SK-N-SH treated with all-trans-retinoic acid at 6 μM for 48 hours (cell line): ENCODE measurements at regions not wholly inside any gene's neighbourhood (a gene's known extent, or its start where the extent isn't known, plus 50 kb on each side); places are given as distances from the start of the nearest gene placed in this dataset.

Experiments
- ATAC-seq: fragments of 200-7000 bp; cut with Tn5 transposase; 3 replicates; pipeline ENCODE4 v1.9.1; 2020; ENCODE audit warnings: mild to moderate bottlenecking, moderate library complexity
- ARNTL ChIP-seq: fragments of 450-650 bp; formaldehyde crosslinking; IDR thresholded peaks from 2 replicates; pipeline ENCODE4 v1.5.0; 2020; ENCODE audit warnings: low read depth, mild to moderate bottlenecking, moderate library complexity, borderline replicate concordance
- BACH2 ChIP-seq: fragments of 250-450 bp; sonication (Bioruptor Pico); IDR thresholded peaks from 2 replicates; pipeline ENCODE4 v1.9.0; 2021; ENCODE audit warnings: mild to moderate bottlenecking, borderline replicate concordance
- CSDC2 ChIP-seq: fragments of 250-450 bp; sonication (Bioruptor Pico); IDR thresholded peaks from 2 replicates; pipeline ENCODE4 v1.5.0; 2020; ENCODE audit warnings: mild to moderate bottlenecking, moderate library complexity
- ESRRG ChIP-seq: fragments of 250-450 bp; sonication (Bioruptor Pico); IDR thresholded peaks from 2 replicates; pipeline ENCODE4 v1.6.1; 2021; ENCODE audit warnings: mild to moderate bottlenecking
- GLIS3 ChIP-seq: fragments of 250-450 bp; sonication (Bioruptor Pico); IDR thresholded peaks from 2 replicates; pipeline ENCODE4 v1.5.0; 2020; ENCODE audit warnings: mild to moderate bottlenecking, moderate library complexity
- ISL1 ChIP-seq: fragments of 250-450 bp; sonication (Bioruptor Pico); IDR thresholded peaks from 2 replicates; pipeline ENCODE4 v2.1.2; 2022; ENCODE audit warnings: mild to moderate bottlenecking, moderate library complexity
- OSR1 ChIP-seq: fragments of 250-450 bp; sonication (Bioruptor Pico); IDR thresholded peaks from 2 replicates; pipeline ENCODE4 v1.8.0; 2022; ENCODE audit warnings: moderate library complexity, mild to moderate bottlenecking, inconsistent platforms
- RARB ChIP-seq: fragments of 250-450 bp; sonication (Bioruptor Pico); IDR thresholded peaks from 2 replicates; pipeline ENCODE4 v1.8.0; 2021; ENCODE audit warnings: mild to moderate bottlenecking, moderate library complexity
- SNAI2 ChIP-seq: fragments of 250-450 bp; sonication (Bioruptor Pico); IDR thresholded peaks from 2 replicates; pipeline ENCODE4 v1.5.0; 2020; ENCODE audit warnings: mild to moderate bottlenecking, moderate library complexity
- TCF4 ChIP-seq: fragments of 250-450 bp; sonication (Bioruptor Pico); IDR thresholded peaks from 2 replicates; pipeline ENCODE4 v1.8.0; 2021; ENCODE audit warnings: mild to moderate bottlenecking, moderate library complexity, borderline replicate concordance
- TOX ChIP-seq: fragments of 250-450 bp; sonication (Bioruptor Pico); IDR thresholded peaks from 2 replicates; pipeline ENCODE4 v1.8.0; 2021; ENCODE audit warnings: mild to moderate bottlenecking, moderate library complexity, borderline replicate concordance
- ZC3H10 ChIP-seq: fragments of 250-450 bp; sonication (Bioruptor Pico); IDR thresholded peaks from 2 replicates; pipeline ENCODE4 v1.5.1; 2021; ENCODE audit warnings: mild to moderate bottlenecking, moderate library complexity
- ZFP3 ChIP-seq: fragments of 250-450 bp; sonication (Bioruptor Pico); IDR thresholded peaks from 2 replicates; pipeline ENCODE4 v1.5.0; 2020; ENCODE audit warnings: mild to moderate bottlenecking, moderate library complexity
- ZFP30 ChIP-seq: fragments of 450-650 bp; formaldehyde crosslinking; IDR thresholded peaks from 2 replicates; pipeline ENCODE4 v1.5.0; 2022; ENCODE audit warnings: mild to moderate bottlenecking, moderate library complexity
- ZNF70 ChIP-seq: fragments of 450-650 bp; formaldehyde crosslinking; IDR thresholded peaks from 2 replicates; pipeline ENCODE4 v1.5.0; 2020; ENCODE audit warnings: mild to moderate bottlenecking, moderate library complexity
- ZNF8 ChIP-seq: fragments of 450-650 bp; formaldehyde crosslinking; IDR thresholded peaks from 2 replicates; pipeline ENCODE4 v1.5.0; 2020; ENCODE audit warnings: mild to moderate bottlenecking, moderate library complexity
- TF ChIP-seq, protein P1 (sequence below): fragments of 250-450 bp; sonication (Bioruptor Pico); IDR thresholded peaks from 2 replicates; pipeline ENCODE4 v1.8.0; 2021; ENCODE audit warnings: low read depth, mild to moderate bottlenecking, moderate library complexity, borderline replicate concordance
- TF ChIP-seq, protein P2 (sequence below): fragments of 250-450 bp; sonication (Bioruptor Pico); IDR thresholded peaks from 2 replicates; pipeline ENCODE4 v1.5.1; 2021; ENCODE audit warnings: mild to moderate bottlenecking, moderate library complexity
- TF ChIP-seq, protein P3 (sequence below): fragments of 250-450 bp; sonication (Bioruptor Pico); IDR thresholded peaks from 2 replicates; pipeline ENCODE4 v1.5.1; 2020; ENCODE audit warnings: low read depth, mild to moderate bottlenecking, moderate library complexity
- TF ChIP-seq, protein P4 (sequence below): fragments of 250-450 bp; sonication (Bioruptor Pico); IDR thresholded peaks from 2 replicates; pipeline ENCODE4 v1.5.0; 2020; ENCODE audit warnings: mild to moderate bottlenecking, moderate library complexity

DNA sequence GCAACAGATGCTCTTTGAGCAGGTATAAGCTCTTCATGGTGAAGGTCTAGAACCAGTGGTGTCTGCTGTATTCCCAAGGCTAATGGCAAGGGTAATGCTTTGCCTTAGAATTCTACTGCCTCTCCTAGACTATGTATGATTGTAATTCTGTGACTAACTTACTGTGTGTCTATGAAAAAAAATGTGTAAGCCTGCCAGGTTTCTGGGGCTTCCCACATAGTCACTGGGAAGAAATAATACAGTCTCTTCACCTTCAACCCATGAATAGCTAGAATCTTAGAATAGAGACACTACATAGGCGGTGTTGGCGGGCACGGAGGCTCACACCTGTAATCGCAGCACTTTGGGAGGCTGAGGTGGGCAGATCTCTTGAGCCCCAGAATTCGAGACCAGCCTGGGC is 84.1 kb downstream of the C11orf91 start:
- ATAC-seq: no peak
- TF ChIP-seq ISL1 (no peak), CSDC2 (CRISPR knock-in tag) (no peak), ZNF8 (no peak), TOX (CRISPR knock-in tag) (no peak), ZNF70 (CRISPR knock-in tag) (no peak)
- TF ChIP-seq, protein P1, sequence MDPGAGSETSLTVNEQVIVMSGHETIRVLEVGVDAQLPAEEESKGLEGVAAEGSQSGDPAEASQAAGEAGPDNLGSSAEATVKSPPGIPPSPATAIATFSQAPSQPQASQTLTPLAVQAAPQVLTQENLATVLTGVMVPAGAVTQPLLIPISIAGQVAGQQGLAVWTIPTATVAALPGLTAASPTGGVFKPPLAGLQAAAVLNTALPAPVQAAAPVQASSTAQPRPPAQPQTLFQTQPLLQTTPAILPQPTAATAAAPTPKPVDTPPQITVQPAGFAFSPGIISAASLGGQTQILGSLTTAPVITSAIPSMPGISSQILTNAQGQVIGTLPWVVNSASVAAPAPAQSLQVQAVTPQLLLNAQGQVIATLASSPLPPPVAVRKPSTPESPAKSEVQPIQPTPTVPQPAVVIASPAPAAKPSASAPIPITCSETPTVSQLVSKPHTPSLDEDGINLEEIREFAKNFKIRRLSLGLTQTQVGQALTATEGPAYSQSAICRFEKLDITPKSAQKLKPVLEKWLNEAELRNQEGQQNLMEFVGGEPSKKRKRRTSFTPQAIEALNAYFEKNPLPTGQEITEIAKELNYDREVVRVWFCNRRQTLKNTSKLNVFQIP (CRISPR knock-in tag): no peak
- TF ChIP-seq, protein P2, sequence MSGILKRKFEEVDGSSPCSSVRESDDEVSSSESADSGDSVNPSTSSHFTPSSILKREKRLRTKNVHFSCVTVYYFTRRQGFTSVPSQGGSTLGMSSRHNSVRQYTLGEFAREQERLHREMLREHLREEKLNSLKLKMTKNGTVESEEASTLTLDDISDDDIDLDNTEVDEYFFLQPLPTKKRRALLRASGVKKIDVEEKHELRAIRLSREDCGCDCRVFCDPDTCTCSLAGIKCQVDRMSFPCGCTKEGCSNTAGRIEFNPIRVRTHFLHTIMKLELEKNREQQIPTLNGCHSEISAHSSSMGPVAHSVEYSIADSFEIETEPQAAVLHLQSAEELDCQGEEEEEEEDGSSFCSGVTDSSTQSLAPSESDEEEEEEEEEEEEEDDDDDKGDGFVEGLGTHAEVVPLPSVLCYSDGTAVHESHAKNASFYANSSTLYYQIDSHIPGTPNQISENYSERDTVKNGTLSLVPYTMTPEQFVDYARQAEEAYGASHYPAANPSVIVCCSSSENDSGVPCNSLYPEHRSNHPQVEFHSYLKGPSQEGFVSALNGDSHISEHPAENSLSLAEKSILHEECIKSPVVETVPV: no peak

DNA sequence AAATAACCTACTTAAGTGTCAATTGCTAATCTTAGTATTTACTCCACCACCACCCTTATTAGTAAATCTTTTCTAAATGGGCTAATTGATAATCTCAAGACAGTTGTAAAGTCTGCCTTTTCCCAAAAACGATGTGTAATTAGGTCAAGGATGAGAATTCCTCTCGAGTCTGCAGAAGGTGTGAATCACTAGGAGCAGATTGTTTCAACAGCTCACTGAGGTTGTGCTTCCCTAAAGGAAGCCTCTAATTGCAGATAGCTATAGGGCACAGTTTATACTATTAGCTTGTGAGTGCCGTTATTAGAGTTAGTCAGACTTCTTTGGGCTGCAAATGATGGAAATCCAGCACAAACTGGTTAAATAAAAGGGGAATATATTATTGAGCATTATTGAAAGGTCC is 84.9 kb downstream of the C11orf91 start:
- TF ChIP-seq CSDC2 (CRISPR knock-in tag) (no peak), ZFP30 (no peak), TCF4 (CRISPR knock-in tag) (no peak), ZFP3 (CRISPR knock-in tag) (no peak)
- no peak for ATAC-seq

DNA sequence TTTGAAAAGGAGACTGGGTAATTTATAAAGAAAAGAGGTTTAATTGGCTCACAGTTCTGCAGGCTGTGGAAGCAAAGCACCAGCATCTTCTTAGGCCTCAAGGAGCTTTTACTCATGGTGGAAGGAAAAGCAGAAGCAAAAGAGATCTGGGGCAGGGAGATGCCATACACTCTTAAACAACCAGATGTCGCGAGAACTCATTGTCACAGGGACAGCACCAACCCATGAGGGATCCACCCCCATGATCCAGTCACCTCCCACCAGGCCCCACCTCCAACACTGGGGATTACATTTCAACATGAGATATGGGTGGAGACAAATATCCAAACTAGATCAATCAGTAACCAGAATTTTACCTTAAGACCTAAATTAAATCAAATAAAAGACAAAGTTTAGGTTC is 87.2 kb downstream of the C11orf91 start:
- no peak for ATAC-seq

DNA sequence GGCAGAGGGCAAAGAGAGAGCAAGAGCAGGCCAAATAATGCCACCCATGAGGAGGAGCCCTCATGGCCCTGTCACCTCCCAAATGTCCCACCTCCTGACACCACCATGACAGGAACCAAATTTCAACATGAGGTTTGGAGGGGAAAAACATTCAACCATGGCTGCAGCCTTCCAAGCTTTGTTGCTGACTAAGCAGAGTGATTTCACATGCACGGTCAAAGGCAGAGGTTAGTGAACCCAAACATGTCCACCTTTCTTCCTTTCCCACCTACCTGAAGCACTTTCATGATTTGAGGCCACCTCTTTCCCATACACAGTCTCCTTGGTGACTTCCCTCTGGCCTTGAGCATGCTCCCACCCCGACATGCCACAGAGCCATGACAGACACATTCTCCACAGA is 89.7 kb downstream of the C11orf91 start:
- no peak for ATAC-seq
- TF ChIP-seq ZNF8: no peak
- TF ChIP-seq, protein P2: no peak
- TF ChIP-seq TCF4 (CRISPR knock-in tag): no peak
- TF ChIP-seq, protein P3, sequence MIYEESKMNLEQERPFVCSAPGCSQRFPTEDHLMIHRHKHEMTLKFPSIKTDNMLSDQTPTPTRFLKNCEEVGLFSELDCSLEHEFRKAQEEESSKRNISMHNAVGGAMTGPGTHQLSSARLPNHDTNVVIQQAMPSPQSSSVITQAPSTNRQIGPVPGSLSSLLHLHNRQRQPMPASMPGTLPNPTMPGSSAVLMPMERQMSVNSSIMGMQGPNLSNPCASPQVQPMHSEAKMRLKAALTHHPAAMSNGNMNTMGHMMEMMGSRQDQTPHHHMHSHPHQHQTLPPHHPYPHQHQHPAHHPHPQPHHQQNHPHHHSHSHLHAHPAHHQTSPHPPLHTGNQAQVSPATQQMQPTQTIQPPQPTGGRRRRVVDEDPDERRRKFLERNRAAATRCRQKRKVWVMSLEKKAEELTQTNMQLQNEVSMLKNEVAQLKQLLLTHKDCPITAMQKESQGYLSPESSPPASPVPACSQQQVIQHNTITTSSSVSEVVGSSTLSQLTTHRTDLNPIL (CRISPR knock-in tag): no peak
- no peak for TF ChIP-seq ARNTL
- no peak for TF ChIP-seq ZNF70 (CRISPR knock-in tag)
- no peak for TF ChIP-seq GLIS3
- TF ChIP-seq SNAI2 (CRISPR knock-in tag): no peak
- TF ChIP-seq ZC3H10 (CRISPR knock-in tag): no peak
- no peak for TF ChIP-seq OSR1 (CRISPR knock-in tag)
- TF ChIP-seq RARB (CRISPR knock-in tag): no peak
- TF ChIP-seq BACH2 (CRISPR knock-in tag): no peak
- TF ChIP-seq CSDC2 (CRISPR knock-in tag): no peak
- TF ChIP-seq, protein P1 (CRISPR knock-in tag): no peak
- TF ChIP-seq, protein P4, sequence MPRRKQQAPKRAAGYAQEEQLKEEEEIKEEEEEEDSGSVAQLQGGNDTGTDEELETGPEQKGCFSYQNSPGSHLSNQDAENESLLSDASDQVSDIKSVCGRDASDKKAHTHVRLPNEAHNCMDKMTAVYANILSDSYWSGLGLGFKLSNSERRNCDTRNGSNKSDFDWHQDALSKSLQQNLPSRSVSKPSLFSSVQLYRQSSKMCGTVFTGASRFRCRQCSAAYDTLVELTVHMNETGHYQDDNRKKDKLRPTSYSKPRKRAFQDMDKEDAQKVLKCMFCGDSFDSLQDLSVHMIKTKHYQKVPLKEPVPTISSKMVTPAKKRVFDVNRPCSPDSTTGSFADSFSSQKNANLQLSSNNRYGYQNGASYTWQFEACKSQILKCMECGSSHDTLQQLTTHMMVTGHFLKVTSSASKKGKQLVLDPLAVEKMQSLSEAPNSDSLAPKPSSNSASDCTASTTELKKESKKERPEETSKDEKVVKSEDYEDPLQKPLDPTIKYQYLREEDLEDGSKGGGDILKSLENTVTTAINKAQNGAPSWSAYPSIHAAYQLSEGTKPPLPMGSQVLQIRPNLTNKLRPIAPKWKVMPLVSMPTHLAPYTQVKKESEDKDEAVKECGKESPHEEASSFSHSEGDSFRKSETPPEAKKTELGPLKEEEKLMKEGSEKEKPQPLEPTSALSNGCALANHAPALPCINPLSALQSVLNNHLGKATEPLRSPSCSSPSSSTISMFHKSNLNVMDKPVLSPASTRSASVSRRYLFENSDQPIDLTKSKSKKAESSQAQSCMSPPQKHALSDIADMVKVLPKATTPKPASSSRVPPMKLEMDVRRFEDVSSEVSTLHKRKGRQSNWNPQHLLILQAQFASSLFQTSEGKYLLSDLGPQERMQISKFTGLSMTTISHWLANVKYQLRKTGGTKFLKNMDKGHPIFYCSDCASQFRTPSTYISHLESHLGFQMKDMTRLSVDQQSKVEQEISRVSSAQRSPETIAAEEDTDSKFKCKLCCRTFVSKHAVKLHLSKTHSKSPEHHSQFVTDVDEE: no peak

More for the DNA sequence above, 87.2 kb downstream of the C11orf91 start:
- TF ChIP-seq ESRRG (CRISPR knock-in tag): no peak
- no peak for TF ChIP-seq ARNTL
- TF ChIP-seq SNAI2 (CRISPR knock-in tag): no peak
- no peak for TF ChIP-seq ISL1
